BJ (cell line): ENCODE measurements at regions not wholly inside any gene's neighbourhood (a gene's known extent, or its start where the extent isn't known, plus 50 kb on each side); places are given as distances from the start of the nearest gene placed in this dataset.

ENCODE experiments used
- CTCF ChIA-PET: fragments of 350-600 bp; formaldehyde crosslinking; extraction: SDS; loops from one replicate; lab custom pipeline; 2021; ENCODE audit warnings: antibody characterized with exemption, inconsistent platforms; lab: Yijun Ruan, JAX
- POLR2A ChIA-PET: fragments of 300-600 bp; sonication (Branson Sonifier 250); formaldehyde crosslinking; extraction: SDS; loops from one replicate; lab custom pipeline; 2021; ENCODE audit warnings: antibody characterized with exemption; lab: Charles Lee
- DNase-seq: peaks from one replicate; pipeline ENCODE4 v3.0.0-alpha.2; 2011; ENCODE audit warnings: low read depth
- H3K27me3 ChIP-seq: 2 replicates; pipeline ENCODE4 v1.6.0; 2011; ENCODE audit warnings: low read length; ENCODE audit not compliant: control insufficient read depth, insufficient read depth
- H3K36me3 ChIP-seq: 2 replicates; pipeline ENCODE4 v1.5.1; 2011; ENCODE audit warnings: low read length; ENCODE audit not compliant: control insufficient read depth, insufficient read depth
- H3K4me3 ChIP-seq: 2 replicates; pipeline ENCODE4 v1.5.1; 2011; ENCODE audit warnings: low read depth, mild to moderate bottlenecking, control low read depth, low read length
- TF ChIP-seq, protein P1 (sequence below): IDR thresholded peaks from 2 replicates; pipeline ENCODE4 v1.5.1; 2011; ENCODE audit warnings: low read depth, mild to moderate bottlenecking, control low read depth, inconsistent platforms, low read length, moderate library complexity; ENCODE audit not compliant: insufficient read depth

GRCh38 chr5:104650313-104651055 lies 1087.9 kb upstream of the NUDT12 start:
- Histone ChIP-seq H3K36me3 (no peaks in the 10 kb centered on the region), H3K27me3 (no peaks in the 10 kb centered on the region), H3K4me3 (no peak overlapping the region)
- DNase-seq = no peak
- TF ChIP-seq, protein P1, sequence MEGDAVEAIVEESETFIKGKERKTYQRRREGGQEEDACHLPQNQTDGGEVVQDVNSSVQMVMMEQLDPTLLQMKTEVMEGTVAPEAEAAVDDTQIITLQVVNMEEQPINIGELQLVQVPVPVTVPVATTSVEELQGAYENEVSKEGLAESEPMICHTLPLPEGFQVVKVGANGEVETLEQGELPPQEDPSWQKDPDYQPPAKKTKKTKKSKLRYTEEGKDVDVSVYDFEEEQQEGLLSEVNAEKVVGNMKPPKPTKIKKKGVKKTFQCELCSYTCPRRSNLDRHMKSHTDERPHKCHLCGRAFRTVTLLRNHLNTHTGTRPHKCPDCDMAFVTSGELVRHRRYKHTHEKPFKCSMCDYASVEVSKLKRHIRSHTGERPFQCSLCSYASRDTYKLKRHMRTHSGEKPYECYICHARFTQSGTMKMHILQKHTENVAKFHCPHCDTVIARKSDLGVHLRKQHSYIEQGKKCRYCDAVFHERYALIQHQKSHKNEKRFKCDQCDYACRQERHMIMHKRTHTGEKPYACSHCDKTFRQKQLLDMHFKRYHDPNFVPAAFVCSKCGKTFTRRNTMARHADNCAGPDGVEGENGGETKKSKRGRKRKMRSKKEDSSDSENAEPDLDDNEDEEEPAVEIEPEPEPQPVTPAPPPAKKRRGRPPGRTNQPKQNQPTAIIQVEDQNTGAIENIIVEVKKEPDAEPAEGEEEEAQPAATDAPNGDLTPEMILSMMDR = no peak
- POLR2A ChIA-PET = no interaction called here
- CTCF ChIA-PET = no interaction called here

- no peak for DNase-seq
- TF ChIP-seq, protein P1 = no peak
- ChIA-PET CTCF (no interaction called here), POLR2A (no interaction called here)
- no peak overlapping the region for H3K4me3 ChIP-seq
- no peaks in the 10 kb centered on the region for H3K36me3 ChIP-seq
- H3K27me3 ChIP-seq = no peaks in the 10 kb centered on the region
Measured at GRCh38 chr5:104646416-104646815, 1083.8 kb upstream of the NUDT12 start.

- Histone ChIP-seq H3K4me3 (no peak overlapping the region), H3K36me3 (no peaks in the 10 kb centered on the region), H3K27me3 (no peaks in the 10 kb centered on the region)
- ChIA-PET POLR2A (no interaction called here), CTCF (no interaction called here)
- no peak for DNase-seq
- TF ChIP-seq, protein P1 = no peak
Measured at GRCh38 chr5:104643320-104643719, 1080.7 kb upstream of the NUDT12 start.

GRCh38 chr5:104635227-104635626 lies 1072.6 kb upstream of the NUDT12 start:
- TF ChIP-seq, protein P1 = no peak
- Histone ChIP-seq H3K27me3 (no peaks in the 10 kb centered on the region), H3K36me3 (no peaks in the 10 kb centered on the region), H3K4me3 (no peak overlapping the region)
- POLR2A ChIA-PET = no interaction called here
- DNase-seq = no peak
- CTCF ChIA-PET = no interaction called here

- Histone ChIP-seq H3K4me3 (no peak overlapping the region), H3K27me3 (no peaks in the 10 kb centered on the region), H3K36me3 (no peaks in the 10 kb centered on the region)
- no peak for DNase-seq
- CTCF ChIA-PET = no interaction called here
- POLR2A ChIA-PET = no interaction called here
- TF ChIP-seq, protein P1 = no peak
Measured at GRCh38 chr5:104628911-104629310, 1066.3 kb upstream of the NUDT12 start.
